ENCODE measurements at regions not wholly inside any gene's neighbourhood (a gene's known extent, or its start where the extent isn't known, plus 50 kb on each side); places are given as distances from the start of the nearest gene placed in this dataset.

- no peak for ATAC-seq (ENCODE audit: low FRiP score)
- no peak for TF ChIP-seq CTCF (IDR thresholded peaks at IDR 0.05)
- DNase-seq (ENCODE audit: low spot score): no peak
These were observed 75.9 kb upstream of the SLC35G4 start for GRCh38 chr18:11533513-11533890.

DNA sequence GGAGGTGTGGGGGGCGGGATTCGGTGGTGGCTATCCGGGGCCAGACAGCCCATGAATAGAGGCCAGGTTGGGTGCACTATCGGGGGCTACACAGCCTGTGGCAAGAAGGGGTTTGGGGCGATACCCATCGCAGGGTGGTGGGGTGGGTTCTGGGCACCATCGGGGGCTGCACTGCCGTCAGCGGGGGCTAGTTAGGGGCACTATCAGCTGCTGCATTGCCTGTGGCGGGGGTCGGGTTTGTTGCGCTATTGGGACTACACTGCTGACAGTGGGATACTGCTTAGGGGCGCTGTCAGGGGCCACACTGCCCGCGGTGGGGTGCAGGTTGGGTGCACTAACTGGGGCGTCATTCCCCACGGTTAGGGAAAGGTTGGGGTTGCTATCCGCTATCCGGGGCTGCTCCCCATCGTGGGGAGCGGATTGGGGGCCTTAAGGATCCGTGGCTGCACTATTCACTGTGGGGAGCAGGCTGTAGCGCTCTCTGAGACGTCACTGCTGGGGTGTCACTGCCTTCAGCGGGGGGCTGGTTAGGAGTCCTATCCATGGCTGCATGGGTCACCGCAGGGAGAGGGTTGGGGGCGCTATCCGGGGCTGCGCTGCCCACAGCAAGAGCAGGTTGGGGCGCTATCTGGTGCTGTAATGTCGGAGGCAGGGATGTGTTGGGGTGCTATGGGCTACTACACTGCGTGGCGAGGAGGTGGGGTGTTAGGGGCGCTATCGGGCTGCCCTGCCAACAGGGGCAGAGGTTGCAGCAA is 76.5 kb upstream of the SLC35G4 start:
- ATAC-seq (ENCODE audit: low FRiP score) (no peak), DNase-seq (ENCODE audit: low spot score) (no peak)
- no peak for TF ChIP-seq CTCF (IDR thresholded peaks at IDR 0.05)

GRCh38 chr18:11529081-11529480 is 80.3 kb upstream of the SLC35G4 start:
- DNase-seq (ENCODE audit: low spot score): no peak
- no peak for TF ChIP-seq CTCF (IDR thresholded peaks at IDR 0.05)
- no peak for ATAC-seq (ENCODE audit: low FRiP score)

- no peak for DNase-seq (ENCODE audit: low spot score)
- ATAC-seq (ENCODE audit: low FRiP score): no peak
- no peak for TF ChIP-seq CTCF (IDR thresholded peaks at IDR 0.05)
These were observed 82.7 kb upstream of the SLC35G4 start for GRCh38 chr18:11526675-11527074.

- ATAC-seq (ENCODE audit: low FRiP score) (peak; percentile 79), DNase-seq (ENCODE audit: low spot score) (no peak)
- TF ChIP-seq CTCF (IDR thresholded peaks at IDR 0.05): no peak
These were observed 85.6 kb upstream of the SLC35G4 start for GRCh38 chr18:11523804-11524203.

DNA sequence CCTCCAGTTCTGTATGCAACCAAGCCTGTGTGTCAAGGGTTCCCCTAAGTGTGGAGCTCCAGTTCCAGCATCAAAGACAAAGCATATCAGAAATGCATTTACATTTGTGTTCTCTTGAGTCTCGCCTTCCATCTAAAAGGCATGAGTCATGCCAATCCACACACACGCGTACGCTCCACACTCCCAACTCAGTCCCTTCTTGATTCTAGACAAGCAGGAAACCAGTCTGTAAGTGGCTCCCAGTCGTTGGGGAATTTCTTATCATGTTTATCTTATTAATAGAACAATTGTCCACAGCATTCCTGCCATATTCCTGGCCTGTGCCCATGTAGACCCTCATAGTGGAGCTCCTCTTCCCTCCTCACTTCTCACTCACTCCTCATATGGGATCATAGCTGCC is 86.4 kb upstream of the SLC35G4 start:
- DNase-seq (ENCODE audit: low spot score) (no peak), ATAC-seq (ENCODE audit: low FRiP score) (no peak)
- TF ChIP-seq CTCF (IDR thresholded peaks at IDR 0.05): no peak

- DNase-seq (ENCODE audit: low spot score): no peak
These were observed 87.5 kb upstream of the SLC35G4 start for GRCh38 chr18:11521853-11522252.

More at GRCh38 chr18:11521853-11522252, 87.5 kb upstream of the SLC35G4 start:
- ATAC-seq (ENCODE audit: low FRiP score): no peak
- TF ChIP-seq CTCF (IDR thresholded peaks at IDR 0.05): no peak

Data from omental fat pad (tissue), 3 donors.